NCI-H446 (cell line): ENCODE measurements at regions not wholly inside any gene's neighbourhood (a gene's known extent, or its start where the extent isn't known, plus 50 kb on each side); places are given as distances from the start of the nearest gene placed in this dataset.
"Not testable (repeated sequence)": the region's sequence is repeated elsewhere in the genome, so short reads cannot be mapped to it uniquely, and the experiment has no call there.

ENCODE experiments used
- DNase-seq, 2 experiments: peaks; one replicate each; lab custom pipeline; 2025; lab: John Stamatoyannopoulos, UW

DNA sequence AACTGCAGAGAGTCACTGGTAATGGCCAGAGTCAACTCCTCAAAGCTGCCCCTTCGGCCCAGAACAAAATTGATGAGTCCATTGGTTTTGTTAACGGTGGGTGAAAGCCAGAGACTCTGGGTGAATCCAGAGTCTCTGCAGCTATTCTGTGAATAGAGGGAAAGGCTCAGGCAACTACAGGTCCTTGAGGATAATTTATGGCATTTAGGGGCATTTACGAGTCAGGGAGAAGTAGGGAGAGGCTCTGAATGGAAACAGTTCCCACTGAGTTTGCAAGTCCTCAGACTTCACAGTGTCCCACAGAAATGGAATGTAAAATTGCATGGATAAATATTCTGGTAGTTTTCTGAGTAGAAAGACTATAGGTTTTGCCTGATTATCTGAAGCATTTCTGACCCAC, 257.8 kb downstream of the SEC61B start:
- no peak for DNase-seq

DNA sequence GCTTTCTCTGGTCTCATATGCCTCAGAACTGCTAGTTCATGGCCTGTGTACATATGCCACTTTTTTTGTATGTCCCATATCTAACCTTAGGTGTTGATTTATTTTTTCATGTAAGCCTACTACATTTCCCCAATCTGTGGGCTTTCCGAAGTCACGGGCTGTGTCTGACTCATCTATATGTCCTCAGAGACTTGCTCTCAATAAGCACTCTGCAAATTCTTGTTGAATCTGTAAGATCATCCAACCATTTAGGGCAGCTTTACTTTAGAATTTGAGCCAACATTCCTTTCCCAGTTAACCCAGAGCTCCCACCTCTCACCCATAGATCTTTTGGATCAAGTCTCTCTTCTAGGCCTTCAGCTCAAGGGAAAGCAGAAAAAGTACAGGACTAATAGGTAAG, 263.4 kb downstream of the SEC61B start:
- DNase-seq: peak in 1 of 2 experiments; percentile 23

DNA sequence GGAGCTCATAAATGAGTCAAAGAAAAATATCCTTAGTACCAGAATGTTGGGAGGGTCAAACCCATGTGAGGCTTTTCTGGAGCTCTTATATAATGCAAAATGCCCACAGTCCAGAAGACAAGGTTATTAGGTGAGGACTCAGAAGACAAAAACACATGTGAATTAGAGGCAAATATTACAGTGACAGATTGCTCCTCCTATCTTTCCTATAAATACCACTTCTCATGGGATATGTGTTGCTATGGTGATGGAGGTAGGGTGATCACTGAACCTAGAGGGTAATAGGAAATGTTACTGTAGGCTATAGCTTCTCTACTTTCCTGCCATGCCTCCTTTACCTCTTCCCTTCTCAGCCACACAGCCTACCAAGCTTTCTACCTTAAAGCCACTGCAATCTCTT, 264.6 kb downstream of the SEC61B start:
- DNase-seq: peak in 1 of 2 experiments; percentile 4

DNA sequence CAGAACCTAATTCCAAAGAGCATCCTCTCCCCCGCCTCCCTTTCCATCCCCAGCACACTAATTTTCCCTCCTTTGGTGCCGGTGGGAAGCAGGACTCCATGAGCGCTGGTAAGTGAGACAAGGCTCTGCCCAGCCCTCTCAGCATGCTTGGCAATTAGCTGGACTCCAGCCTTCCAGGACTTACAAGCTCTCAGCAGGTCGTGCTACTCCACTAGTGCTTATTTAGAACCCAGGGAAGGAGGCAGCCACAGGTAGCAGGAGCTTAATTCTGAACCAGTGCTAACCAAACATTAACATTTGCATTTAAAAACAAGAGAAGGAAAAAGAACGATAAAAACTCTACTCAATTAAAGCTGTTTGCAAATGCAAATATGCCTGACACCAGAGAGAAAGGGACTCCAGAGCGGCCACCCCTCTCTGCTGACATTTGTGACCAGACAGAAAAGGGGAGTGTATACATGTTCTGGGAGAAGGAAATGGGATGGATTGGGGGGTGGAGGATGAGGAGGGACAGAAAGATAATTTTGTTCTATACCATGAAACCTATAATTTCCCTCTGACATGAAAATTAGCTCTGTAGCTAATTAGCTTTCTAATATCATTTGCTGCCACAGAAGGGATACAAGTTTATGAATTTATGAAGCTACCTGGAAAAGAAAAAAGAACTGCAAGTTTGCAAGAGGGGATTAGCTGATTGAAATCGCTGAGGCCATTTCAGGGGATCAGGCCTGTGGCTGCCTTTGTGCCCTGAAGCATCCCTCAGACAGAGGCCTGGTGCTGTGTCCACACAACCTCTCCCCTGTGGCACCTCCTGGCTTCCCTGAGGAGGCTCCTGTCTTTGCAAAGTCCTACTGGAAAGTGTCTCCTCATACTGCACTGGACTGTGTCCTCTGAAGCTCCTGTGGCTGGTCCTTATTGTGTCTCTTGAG, 266.3 kb downstream of the SEC61B start:
- DNase-seq: no peak

DNA sequence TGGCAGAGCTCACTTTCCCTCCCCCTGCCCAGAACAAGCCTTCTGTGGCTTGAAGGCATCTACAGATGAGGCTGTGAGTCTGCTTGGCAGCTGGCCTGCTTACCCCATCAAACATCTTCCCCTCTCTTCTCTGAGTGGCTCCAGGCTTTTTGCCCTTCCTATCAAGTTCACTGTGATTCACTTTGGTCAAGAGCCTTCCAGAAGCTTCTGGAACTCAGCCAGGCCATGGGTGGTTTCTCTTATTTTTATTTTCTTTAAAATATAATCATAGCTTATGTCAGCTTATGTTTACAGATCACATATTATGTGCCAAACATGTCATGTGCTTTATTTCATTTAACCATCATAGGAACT, 267.0 kb downstream of the SEC61B start:
- peak in 1 of 2 experiments; percentile 36 for DNase-seq

DNA sequence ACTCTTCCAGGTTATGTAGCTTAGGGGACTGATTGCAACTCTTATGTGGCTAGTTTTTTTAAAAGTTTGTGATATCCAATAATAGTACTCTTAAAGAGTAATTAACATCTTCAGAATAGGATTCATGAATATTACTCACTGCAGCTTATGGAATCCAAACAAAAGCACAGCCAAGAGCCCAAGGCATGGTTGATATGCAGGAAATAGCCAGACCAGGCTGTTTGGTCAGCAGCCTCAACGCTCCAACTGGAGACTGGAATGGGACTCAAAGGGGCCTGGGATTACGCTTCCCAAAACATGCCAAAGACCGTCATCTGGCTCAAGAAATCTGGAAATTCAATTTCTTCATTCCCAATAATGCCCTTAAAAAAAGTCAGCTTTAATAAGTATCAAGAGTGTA, 268.6 kb downstream of the SEC61B start:
- DNase-seq: no peak

DNA sequence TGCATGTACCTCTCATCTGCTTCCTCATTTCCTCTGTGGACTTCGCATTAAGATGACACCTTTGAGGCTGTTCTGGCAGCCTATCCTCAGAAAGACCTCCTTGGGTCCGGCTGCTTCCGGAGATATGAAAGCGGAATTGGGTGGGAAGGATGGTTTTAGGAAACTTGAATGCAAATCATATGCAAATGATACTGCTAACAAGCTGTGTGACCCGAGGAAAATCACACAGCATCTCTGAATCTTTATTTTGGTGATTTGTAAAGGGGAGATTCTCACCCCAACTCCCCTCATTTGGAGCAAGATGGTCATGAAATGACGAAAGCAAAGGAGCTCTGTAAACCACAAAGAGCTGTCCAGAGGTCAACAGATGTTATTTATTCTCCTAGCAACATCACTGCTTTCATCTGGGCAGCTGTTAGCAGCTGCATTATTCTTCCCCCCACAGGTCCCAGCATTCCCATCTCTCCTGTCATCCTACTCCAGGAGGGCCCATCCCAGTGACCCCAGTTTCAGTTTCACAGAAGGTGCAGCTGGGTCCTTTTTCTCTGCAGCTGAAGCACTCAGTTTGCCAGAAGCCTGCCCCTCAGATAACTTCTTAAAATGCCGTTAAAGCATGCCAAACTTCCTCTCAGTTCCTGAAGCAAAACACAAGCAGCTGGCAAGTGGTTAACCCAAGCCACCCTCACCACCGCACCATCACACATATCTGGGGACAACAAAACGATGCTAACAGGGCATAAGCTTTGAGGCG, 269.5 kb downstream of the SEC61B start:
- DNase-seq: no peak

DNA sequence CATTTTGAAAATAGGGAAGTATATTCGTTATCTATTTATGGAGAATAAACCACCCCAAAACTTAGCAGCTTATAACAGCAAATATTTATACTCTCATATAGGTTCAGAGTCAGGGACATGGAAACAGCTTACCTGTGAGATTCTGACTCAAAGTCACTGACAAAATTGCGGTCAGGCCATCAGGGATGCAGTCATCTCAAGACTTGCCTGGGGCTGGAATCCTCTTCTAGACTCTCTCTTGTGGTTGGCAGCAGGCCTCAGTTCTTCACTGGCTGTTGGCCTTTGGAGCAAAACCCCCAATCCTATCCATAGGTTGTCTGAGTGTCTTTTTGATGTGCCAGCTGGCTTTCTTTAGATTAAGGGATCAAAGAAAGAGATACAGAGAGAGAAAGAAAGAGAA, 275.6 kb downstream of the SEC61B start:
- no peak for DNase-seq

DNA sequence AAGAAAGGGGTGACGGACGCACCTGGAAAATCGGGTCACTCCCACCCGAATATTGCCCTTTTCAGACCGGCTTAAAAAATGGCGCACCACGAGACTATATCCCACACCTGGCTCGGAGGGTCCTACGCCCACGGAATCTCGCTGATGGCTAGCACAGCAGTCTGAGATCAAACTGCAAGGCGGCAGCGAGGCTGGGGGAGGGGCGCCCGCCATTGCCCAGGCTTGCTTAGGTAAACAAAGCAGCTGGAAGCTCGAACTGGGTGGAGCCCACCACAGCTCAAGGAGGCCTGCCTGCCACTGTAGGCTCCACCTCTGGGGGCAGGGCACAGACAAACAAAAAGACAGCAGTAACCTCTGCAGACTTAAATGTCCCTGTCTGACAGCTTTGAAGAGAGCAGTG, 276.9 kb downstream of the SEC61B start:
- not testable (repeated sequence) for DNase-seq

DNA sequence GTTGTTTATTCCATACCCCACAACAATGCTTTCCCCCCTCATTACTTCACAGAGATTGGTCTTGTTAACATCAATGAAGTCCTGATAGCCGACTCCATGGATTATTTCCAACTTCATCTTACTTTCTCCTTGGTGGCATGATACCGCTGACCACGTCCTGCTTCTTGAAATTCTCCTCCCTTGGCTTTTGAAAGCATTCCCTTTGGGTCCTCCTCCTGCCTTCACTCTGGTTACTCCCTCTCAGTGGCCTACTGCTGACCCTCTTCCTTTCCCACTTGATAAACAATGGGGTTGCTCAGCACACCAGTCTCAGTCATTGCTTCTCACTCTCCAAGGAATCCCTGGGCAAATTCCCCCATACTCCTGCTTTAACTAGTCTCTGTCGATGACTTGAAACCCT, 283.9 kb downstream of the SEC61B start:
- DNase-seq: no peak

DNA sequence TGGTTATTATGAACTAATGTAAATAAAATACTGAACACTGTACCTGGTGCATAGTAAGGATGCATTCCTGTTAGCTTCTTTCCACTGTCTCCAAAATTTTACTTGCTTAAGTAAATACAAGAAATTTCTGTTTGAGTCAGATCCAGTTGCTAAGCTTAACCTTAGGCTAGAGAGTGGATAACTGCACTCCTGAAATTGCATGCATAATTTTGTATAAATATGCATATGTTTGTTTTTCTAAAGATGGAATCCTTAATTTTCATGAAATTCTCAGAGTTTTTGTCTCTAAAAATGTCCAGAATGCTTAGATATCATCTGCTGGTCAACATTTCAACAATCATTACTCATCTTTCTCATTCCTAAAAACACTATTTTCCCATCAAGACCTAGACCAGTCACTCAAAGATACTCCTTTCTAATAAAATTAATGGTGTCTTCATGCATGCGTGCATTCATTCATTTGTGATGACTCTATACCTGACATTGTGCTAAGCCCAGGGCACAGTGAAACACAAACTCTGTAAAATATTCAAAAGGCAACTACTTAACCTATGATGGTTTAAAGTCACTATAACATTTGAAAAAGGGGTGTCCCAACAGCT, 284.8 kb downstream of the SEC61B start:
- no peak for DNase-seq

DNA sequence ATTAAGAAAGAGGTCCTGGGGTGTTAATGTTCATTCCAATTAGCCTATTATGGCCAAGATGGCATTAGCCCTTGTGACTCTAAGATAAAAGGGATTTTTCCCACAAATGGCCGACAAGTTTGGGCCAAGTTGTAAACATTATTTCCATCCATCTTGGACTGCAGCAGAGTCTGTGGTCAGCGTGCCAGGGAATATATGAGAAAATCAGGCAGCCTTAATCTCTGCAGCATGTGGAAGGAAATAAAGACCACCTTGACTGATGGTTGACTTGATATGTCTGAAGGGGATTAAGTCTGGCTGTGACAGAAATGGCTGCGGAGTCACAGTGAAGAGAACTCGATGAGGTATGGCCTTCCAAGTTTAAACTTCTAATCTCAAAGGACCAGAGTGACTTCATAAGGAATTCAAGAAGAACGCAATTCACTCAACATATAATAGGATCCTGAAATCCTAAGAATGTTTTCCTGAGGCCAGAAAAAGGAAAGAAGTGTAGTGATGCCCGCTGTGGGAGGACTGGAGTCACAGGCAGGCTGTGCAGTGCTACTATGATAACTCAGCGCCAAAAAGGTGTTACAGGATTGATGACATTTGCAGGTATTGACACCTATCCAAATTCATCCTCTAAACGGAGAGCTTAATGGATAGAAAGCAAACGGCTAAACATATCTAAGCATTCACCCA, 287.1 kb downstream of the SEC61B start:
- DNase-seq: no peak

DNA sequence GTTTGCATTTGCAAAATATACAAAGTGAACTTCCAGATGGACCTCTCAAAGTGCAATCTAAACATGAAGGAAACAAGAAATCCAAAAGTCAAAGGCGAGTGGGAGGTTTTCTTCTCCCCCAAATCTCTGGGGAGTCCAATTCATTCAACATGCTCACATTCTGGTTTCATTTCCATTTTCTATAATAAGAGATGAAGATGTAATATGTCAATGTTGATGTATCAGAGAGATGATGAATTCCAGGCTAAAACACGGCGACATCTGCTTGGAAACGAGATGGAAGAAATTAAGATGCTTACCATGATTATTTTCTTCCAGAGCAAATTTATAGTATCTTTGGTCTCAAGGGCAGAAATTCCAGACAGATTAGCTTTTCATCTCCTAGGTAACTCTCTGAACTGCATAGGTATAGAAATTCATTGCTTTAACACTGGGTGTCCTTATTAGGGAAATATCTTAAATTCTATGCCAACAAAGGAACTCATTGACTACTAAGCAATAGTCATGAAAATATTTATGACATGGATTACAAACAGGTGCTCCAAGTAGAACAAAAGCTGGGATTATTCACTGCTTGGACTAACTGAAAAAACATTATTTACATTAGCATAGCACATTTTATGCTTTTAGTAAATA, 287.9 kb downstream of the SEC61B start:
- no peak for DNase-seq

DNA sequence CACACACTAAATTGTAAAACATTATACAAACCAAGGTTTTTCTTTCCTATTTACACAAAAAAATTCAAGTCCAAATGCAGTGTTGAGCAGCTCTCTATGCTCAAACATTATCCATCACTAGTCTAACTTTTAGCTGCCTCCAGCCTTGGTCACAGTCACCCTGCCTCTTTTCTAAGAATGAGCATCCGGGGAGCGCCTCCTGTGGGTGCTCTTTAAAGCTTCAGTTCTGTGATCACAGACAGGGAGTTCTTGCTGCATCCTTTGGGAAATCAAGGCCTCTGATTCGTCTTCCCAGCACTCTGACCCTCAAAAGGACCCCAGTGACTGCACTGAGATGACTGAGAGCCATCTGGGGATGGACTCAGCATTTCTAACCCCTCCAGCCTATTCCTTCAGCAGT, 289.6 kb downstream of the SEC61B start:
- no peak for DNase-seq

DNA sequence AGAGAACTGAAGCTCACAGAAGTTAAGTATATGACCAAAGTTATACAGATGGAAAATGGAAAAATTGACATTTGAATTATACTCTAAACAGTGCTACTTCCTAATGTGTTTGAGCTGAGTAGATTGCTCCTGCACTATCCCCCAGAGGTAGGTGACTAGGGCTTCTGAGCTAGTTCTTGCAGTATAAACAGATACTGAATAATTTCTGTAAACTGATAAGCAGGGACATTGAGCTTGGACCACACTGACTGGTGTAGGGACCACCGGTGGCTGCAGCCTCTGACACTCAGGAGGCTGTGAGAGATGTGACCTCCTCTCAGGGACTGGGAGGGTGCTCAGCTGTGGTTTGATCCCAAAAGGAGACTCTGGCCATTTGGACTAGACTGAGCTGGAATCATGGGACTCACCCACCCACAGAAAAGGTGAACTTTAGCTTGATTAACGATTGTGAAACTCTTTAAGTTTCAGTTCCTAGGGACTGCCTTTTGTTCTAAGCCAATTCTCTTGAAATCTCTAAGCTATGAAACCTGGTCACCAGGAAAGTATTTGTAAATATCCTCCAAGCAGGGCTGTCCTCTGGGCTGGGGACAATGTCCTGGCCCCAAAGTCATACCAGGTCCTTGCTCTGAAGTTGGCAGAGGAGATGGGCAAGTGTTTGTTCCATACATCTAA, 291.5 kb downstream of the SEC61B start:
- DNase-seq: no peak

DNA sequence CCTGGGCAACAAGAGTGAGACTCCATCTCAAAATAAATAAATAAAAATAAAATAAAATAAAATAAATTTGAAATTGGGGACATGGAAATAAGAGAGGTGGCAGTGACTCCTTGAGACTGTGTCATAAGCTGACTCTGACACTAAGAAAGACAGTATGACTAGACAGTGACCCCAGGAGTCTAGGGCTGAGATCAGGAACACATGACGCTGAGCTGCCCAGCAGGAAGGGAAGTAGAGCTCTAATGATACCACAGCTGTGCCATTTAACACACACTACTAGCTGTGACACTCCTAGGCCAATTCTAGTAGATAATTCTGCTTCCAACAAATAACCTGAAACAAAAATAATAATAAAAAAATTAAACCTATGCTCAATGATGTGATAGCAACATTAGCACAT, 293.0 kb downstream of the SEC61B start:
- no peak for DNase-seq

DNA sequence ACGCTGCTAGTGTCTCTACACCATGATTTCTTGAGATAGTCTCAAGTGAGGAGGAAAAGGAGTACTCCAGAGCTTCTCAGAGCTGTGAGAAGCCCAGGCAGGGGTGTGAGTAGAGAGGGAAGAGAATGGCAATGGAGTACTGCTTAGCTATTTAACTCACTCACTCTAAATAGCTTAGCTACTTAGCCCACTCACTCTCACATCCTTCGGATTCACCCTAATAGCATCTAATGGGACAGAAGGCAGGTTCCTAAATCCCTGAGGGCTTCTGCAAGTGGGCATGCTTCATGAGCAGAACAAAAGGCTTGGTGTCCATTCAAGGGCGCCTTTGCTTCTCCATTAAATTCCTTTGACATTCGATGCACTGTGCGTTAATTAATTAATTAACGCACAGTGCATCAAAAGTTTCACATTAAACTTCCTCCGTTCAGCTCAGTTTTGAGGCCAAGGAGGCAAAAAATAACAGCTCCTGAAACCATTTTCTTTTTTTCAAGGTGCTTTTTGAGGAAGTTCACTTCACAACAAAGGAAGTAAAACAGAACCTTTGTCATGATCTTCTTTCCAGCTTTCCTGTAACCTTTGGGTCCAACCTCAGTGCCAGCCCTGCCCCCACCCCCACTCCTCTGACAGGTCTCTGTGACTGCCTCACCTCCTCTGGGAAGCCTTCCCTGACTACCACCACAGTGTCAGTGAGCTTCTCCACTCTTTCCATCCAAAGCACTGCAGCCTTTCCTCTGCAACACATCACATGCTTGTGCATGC, 294.0 kb downstream of the SEC61B start:
- no peak for DNase-seq

DNA sequence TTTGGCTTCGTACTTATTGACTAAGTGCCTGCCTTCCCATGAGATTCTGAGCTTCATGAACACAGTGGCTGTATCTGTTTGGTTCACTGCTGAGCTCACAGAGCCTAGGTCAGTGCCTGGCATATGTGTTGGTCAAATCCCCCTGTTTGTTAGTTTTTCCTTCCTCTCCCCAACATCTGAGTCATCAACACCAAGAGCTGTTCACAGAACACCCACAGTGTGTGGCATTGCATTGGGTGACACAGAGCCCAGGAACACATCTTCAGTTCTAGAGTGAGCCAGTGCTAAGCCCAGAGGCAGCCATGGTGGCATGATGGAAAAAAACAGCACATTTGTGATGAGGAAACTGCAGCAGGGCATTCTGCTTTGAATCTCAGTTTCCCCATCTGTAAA, 294.6 kb downstream of the SEC61B start:
- no peak for DNase-seq

DNA sequence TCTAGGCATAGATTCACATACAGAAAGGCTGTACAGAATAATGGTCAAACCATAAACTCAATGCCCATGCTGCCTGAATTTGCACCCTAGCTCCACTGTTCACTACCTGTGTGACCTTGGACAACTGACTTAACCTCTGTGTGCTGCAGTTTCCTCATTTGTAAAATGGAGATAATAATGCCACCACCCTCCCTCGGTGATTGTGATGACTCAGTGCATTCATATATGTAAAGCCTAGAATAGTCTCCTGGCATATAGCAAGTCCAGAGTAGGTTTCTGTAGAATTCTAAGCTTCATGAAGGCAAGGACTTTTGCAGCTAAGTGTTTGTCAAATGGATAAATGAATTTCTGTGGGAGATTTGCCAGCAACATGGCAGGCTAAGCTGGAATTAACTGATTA, 297.8 kb upstream of the NR4A3 start:
- DNase-seq: no peak

DNA sequence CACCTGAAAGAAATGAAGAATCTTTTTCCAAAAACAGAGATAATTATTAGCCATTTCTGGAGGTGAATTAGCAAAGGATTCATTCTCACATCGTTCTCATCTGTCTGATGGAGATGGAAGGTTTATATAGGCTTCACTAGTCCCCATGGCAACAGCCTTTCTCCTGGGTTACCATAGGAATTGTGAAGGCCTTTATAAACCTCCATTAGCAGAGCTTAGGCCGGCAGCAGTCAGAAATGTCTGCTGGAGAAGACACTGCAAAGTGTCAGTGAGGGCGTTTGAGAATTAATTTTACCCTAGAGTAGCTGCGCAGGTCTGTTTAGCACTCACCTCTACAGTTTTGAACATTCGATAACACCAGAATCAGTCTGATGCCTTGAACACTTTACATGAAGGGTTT, 290.4 kb upstream of the NR4A3 start:
- no peak for DNase-seq

DNA sequence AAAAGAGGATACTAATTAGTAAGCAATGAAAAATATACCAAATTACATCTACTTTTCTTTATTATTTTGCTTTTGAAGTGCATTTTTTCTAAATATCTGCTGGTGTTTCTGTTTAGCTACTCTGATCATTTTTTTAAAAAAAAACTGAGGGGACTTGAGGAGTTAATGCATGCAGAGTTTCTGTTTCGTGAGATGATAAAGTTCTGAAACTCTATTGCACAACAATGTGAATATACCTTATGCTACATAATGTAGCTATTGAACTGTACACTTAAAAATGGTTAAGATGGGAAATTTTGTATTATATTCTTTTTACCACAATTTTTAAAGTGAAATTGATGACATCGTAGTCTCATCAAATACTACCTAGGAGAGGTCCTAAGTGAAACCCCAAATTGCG, 288.3 kb upstream of the NR4A3 start:
- no peak for DNase-seq
